ENCODE measurements at regions not wholly inside any gene's neighbourhood (a gene's known extent, or its start where the extent isn't known, plus 50 kb on each side); places are given as distances from the start of the nearest gene placed in this dataset.
"Not testable (repeated sequence)": the region's sequence is repeated elsewhere in the genome, so short reads cannot be mapped to it uniquely, and the experiment has no call there.

DNA sequence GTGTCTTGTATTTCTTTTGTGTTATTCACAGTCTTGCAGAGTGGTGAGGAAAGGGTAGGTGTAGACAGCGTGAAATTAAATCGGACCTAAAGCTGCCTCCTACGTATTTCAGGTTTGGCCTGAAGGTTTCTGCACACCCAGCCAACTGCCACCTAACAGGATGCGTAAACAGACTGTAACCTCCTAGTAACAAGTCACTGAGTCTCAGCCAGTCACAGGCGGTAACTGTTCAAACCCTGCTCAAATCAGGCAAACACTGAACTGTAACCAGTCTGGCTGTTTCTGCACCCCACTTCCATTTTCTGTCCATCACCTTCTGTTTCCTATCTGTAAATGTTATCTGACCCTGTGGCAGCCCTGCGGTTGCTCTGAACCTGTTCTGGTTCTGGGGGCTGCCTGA lies 87.1 kb downstream of the ADAMTS15 start:
- Histone ChIP-seq H3K36me3 (ENCODE audit: insufficient read depth, low read length) (no peaks in the 10 kb centered on the region), H3K4me1 (ENCODE audit: insufficient read depth, low read length) (no peaks in the 10 kb centered on the region), H3K9me3 (ENCODE audit: low read length) (no peaks in the 10 kb centered on the region), H3K27ac (ENCODE audit: low read depth, low read length) (no peak overlapping the region), H3K27me3 (ENCODE audit: insufficient read depth, low read length, poor library complexity, severe bottlenecking) (no peaks in the 10 kb centered on the region), H3K4me3 (ENCODE audit: low read length) (no peak overlapping the region)
- Mint-ChIP-seq H3K4me3 (no peak overlapping the region), H3K27ac (no peak overlapping the region), H3K4me1 (no peaks in the 10 kb centered on the region), H3K27me3 (peaks cover 6 to 18% of the 10 kb centered on the region in 2 donors), H3K36me3 (no peaks in the 10 kb centered on the region), H3K9me3 (no peaks in the 10 kb centered on the region)
- ChIA-PET POLR2A (no interaction called here), CTCF (no interaction called here)
- no peak for DNase-seq

GRCh38 chr11:130536106-130537040 lies 87.9 kb downstream of the ADAMTS15 start:
- H3K27ac ChIP-seq (ENCODE audit: low read depth, low read length), result no peak overlapping the region
- no peak overlapping the region for H3K27ac Mint-ChIP-seq
- H3K36me3 Mint-ChIP-seq, result no peaks in the 10 kb centered on the region
- DNase-seq, result no peak
- no peak overlapping the region for H3K4me3 ChIP-seq (ENCODE audit: low read length)
- no peaks in the 10 kb centered on the region for H3K4me1 Mint-ChIP-seq
- ChIA-PET CTCF (no interaction called here), POLR2A (no interaction called here)
- no peaks in the 10 kb centered on the region for H3K9me3 Mint-ChIP-seq
- H3K36me3 ChIP-seq (ENCODE audit: insufficient read depth, low read length), result no peaks in the 10 kb centered on the region
- H3K4me3 Mint-ChIP-seq, result no peak overlapping the region
- peaks cover 6 to 22% of the 10 kb centered on the region in 2 donors for H3K27me3 Mint-ChIP-seq
- no peaks in the 10 kb centered on the region for H3K4me1 ChIP-seq (ENCODE audit: insufficient read depth, low read length)
- no peaks in the 10 kb centered on the region for H3K27me3 ChIP-seq (ENCODE audit: insufficient read depth, low read length, poor library complexity, severe bottlenecking)
- H3K9me3 ChIP-seq (ENCODE audit: low read length), result no peaks in the 10 kb centered on the region

- H3K4me1 ChIP-seq (ENCODE audit: insufficient read depth, low read length); H3K9me3 ChIP-seq (ENCODE audit: low read length); H3K4me3 Mint-ChIP-seq; H3K27ac Mint-ChIP-seq; POLR2A ChIA-PET; CTCF ChIA-PET; H3K4me1 Mint-ChIP-seq; H3K9me3 Mint-ChIP-seq; H3K4me3 ChIP-seq (ENCODE audit: low read length); H3K36me3 ChIP-seq (ENCODE audit: insufficient read depth, low read length); H3K36me3 Mint-ChIP-seq; H3K27ac ChIP-seq (ENCODE audit: low read depth, low read length); DNase-seq; H3K27me3 ChIP-seq (ENCODE audit: insufficient read depth, low read length, poor library complexity, severe bottlenecking): not testable (repeated sequence)
- peaks cover 9 to 34% of the 10 kb centered on the region in 2 donors for H3K27me3 Mint-ChIP-seq
Measured at GRCh38 chr11:130539680-130540079, 91.2 kb downstream of the ADAMTS15 start.

DNA sequence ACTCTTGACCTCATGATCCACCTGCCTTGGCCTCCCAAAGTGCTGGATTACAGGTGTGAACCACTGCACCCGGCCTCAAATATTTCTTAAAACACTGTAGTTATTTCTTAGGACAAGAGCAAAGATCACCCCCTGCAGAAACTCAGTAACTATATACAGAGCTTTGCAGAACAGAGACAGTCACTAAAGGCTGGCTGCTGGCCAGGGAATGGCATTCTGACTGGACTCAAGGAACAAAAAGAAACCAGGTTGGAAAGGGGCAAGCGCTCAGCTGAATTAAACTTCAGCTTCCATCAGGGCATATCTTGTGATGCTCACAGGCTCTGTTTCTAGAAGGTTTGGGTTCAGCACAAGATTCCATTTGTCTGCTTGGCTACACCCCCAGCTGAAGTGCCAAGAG lies 95.8 kb downstream of the ADAMTS15 start:
- Mint-ChIP-seq H3K9me3 (peaks cover 0 to 2% (median 0%) of the 10 kb centered on the region in 5 donors), H3K4me3 (no peak overlapping the region), H3K4me1 (no peaks in the 10 kb centered on the region), H3K27ac (no peak overlapping the region), H3K36me3 (no peaks in the 10 kb centered on the region), H3K27me3 (peaks cover 7 to 35% of the 10 kb centered on the region in 2 donors)
- Histone ChIP-seq H3K4me3 (ENCODE audit: low read length) (no peak overlapping the region), H3K4me1 (ENCODE audit: insufficient read depth, low read length) (no peaks in the 10 kb centered on the region), H3K27me3 (ENCODE audit: insufficient read depth, low read length, poor library complexity, severe bottlenecking) (no peaks in the 10 kb centered on the region), H3K9me3 (ENCODE audit: low read length) (no peaks in the 10 kb centered on the region), H3K27ac (ENCODE audit: low read depth, low read length) (no peak overlapping the region), H3K36me3 (ENCODE audit: insufficient read depth, low read length) (no peaks in the 10 kb centered on the region)
- ChIA-PET POLR2A (no interaction called here), CTCF (no interaction called here)
- no peak for DNase-seq

GRCh38 chr11:130545449-130546072 lies 97.1 kb downstream of the ADAMTS15 start:
- Mint-ChIP-seq H3K9me3 (peaks cover 0 to 2% (median 0%) of the 10 kb centered on the region in 5 donors), H3K4me1 (no peaks in the 10 kb centered on the region), H3K27ac (no peak overlapping the region), H3K36me3 (no peaks in the 10 kb centered on the region), H3K4me3 (no peak overlapping the region), H3K27me3 (peaks cover 8 to 30% of the 10 kb centered on the region in 2 donors)
- CTCF ChIA-PET, result no interaction called here
- Histone ChIP-seq H3K36me3 (ENCODE audit: insufficient read depth, low read length) (no peaks in the 10 kb centered on the region), H3K27me3 (ENCODE audit: insufficient read depth, low read length, poor library complexity, severe bottlenecking) (no peaks in the 10 kb centered on the region), H3K4me3 (ENCODE audit: low read length) (no peak overlapping the region), H3K27ac (ENCODE audit: low read depth, low read length) (no peak overlapping the region), H3K9me3 (ENCODE audit: low read length) (no peaks in the 10 kb centered on the region), H3K4me1 (ENCODE audit: insufficient read depth, low read length) (no peaks in the 10 kb centered on the region)
- POLR2A ChIA-PET, result no interaction called here
- DNase-seq, result no peak

DNA sequence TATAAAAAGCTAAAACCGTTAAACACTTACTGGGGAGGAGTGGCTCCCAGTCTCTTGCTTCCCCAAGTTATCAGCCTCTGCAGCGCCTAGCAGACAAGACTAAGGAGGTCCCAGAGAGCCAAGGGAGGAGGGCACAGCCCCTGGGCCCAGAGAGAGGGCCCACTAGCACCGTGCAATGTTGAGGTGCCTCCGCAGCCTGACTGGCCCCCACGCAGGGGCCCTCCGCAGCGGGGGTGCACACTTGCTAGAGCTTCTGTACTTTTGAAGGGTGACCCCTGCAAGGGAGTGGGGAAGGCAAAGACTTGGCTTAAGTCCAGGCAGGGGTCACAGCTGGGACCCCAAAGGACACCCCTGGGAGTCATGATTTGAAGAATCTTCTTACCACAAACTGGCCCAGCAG lies 98.0 kb downstream of the ADAMTS15 start:
- ChIA-PET CTCF (no interaction called here), POLR2A (no interaction called here)
- Histone ChIP-seq H3K27ac (ENCODE audit: low read depth, low read length) (no peak overlapping the region), H3K4me1 (ENCODE audit: insufficient read depth, low read length) (no peaks in the 10 kb centered on the region), H3K9me3 (ENCODE audit: low read length) (no peaks in the 10 kb centered on the region), H3K27me3 (ENCODE audit: insufficient read depth, low read length, poor library complexity, severe bottlenecking) (no peaks in the 10 kb centered on the region), H3K4me3 (ENCODE audit: low read length) (no peak overlapping the region), H3K36me3 (ENCODE audit: insufficient read depth, low read length) (no peaks in the 10 kb centered on the region)
- Mint-ChIP-seq H3K36me3 (no peaks in the 10 kb centered on the region), H3K4me3 (no peak overlapping the region), H3K27me3 (peaks cover 8 to 26% of the 10 kb centered on the region in 2 donors), H3K4me1 (no peaks in the 10 kb centered on the region), H3K27ac (no peak overlapping the region), H3K9me3 (peaks cover 0 to 2% (median 0%) of the 10 kb centered on the region in 5 donors)
- no peak for DNase-seq

DNA sequence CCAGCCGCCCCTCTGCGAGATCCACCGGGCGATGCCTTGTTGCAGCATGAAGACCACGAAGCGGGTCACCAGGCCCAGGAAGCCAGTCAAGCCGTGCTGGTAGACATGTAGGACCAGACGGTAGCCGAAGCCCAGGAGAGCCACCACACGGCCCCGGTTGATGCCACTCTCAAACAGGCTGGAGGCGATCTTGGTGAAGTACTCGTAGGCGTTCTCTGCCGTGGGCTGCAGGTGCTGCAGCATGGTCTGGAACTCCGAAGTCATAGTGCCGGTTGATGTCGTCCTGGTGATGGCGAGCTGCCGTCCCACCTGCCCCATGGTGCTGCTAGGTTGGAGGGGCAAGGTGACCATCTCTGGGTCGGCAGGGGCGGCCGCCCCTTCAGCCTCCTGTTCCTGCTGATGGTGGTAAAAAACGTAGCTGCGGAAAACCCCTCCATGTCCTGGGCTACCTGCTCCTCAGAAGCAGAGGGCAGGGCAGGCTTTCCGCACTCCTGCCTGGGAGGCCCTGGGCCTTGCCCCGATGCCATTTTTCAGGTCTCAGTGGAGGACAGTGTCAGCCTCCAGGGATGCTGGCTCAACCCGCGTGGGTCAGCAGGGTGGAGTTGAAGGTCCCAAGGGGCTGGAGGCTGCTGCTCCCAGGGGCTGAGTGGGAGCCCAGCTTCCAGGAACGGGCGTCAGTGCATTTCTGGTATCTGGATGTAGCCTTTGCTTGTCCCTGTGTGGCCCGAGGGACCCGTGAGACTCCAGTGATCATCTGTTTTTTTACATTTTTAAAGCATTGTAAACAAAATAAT lies 98.7 kb downstream of the ADAMTS15 start:
- no peaks in the 10 kb centered on the region for H3K4me1 Mint-ChIP-seq
- no peak for DNase-seq
- no peak overlapping the region for H3K27ac Mint-ChIP-seq
- CTCF ChIA-PET, result no interaction called here
- Histone ChIP-seq H3K27ac (ENCODE audit: low read depth, low read length) (no peak overlapping the region), H3K4me1 (ENCODE audit: insufficient read depth, low read length) (no peaks in the 10 kb centered on the region), H3K4me3 (ENCODE audit: low read length) (no peak overlapping the region), H3K27me3 (ENCODE audit: insufficient read depth, low read length, poor library complexity, severe bottlenecking) (no peaks in the 10 kb centered on the region), H3K36me3 (ENCODE audit: insufficient read depth, low read length) (no peaks in the 10 kb centered on the region), H3K9me3 (ENCODE audit: low read length) (no peaks in the 10 kb centered on the region)
- H3K9me3 Mint-ChIP-seq, result peaks cover 0 to 2% (median 0%) of the 10 kb centered on the region in 5 donors
- H3K36me3 Mint-ChIP-seq, result no peaks in the 10 kb centered on the region
- no peak overlapping the region for H3K4me3 Mint-ChIP-seq
- POLR2A ChIA-PET, result no interaction called here
- peaks cover 6 to 24% of the 10 kb centered on the region in 2 donors for H3K27me3 Mint-ChIP-seq

All from CD8-positive, alpha-beta memory T cell (primary cell).